HepG2 (cell line): ENCODE measurements at regions not wholly inside any gene's neighbourhood (a gene's known extent, or its start where the extent isn't known, plus 50 kb on each side); places are given as distances from the start of the nearest gene placed in this dataset.

Source experiments
- CBFB ChIP-seq: sonication (generic); formaldehyde crosslinking; IDR thresholded peaks from 2 replicates; pipeline ENCODE4 v1.4.0; 2020; ENCODE audit warnings: missing genetic modification reagents
- EED ChIP-seq: sonication (generic); formaldehyde crosslinking; IDR thresholded peaks from 2 replicates; pipeline ENCODE4 v1.5.0; 2020; ENCODE audit warnings: mild to moderate bottlenecking, missing genetic modification reagents
- EHMT2 ChIP-seq: fragments of 200-600 bp; sonication (generic); IDR thresholded peaks from 2 replicates; pipeline ENCODE4 v1.7.0; 2017; ENCODE audit warnings: antibody characterized with exemption, low read depth, low read length, borderline replicate concordance
- GABPA ChIP-seq, 2 experiments: IDR thresholded peaks; 2 replicates each; pipeline ENCODE4 v1.6.1; 2011 to 2016; ENCODE audit warnings: low read depth in 2 of 2, low read length in 1 of 2, missing biosample characterization in 1 of 2, missing genetic modification characterization in 1 of 2
- GABPB1 ChIP-seq: IDR thresholded peaks from 2 replicates; pipeline ENCODE4 v1.6.1; 2016; ENCODE audit warnings: mild to moderate bottlenecking, missing genetic modification reagents, moderate library complexity, missing compliant biosample characterization
- KIAA2018 ChIP-seq: sonication (generic); formaldehyde crosslinking; IDR thresholded peaks from 2 replicates; pipeline ENCODE4 v1.5.0; 2020; ENCODE audit warnings: mild to moderate bottlenecking, missing genetic modification reagents, borderline replicate concordance
- MIXL1 ChIP-seq: IDR thresholded peaks from 2 replicates; pipeline ENCODE4 v1.6.1; 2016
- RBM39 ChIP-seq: fragments of 200-400 bp; formaldehyde crosslinking; IDR thresholded peaks from one replicate; pipeline ENCODE4 v1.6.1; 2018; ENCODE audit warnings: antibody characterized with exemption, mild to moderate bottlenecking, low read depth, low read length; ENCODE audit not compliant: poor library complexity, severe bottlenecking
- ZBTB39 ChIP-seq: sonication (generic); formaldehyde crosslinking; IDR thresholded peaks from 2 replicates; pipeline ENCODE4 v1.5.0; 2020; ENCODE audit warnings: missing genetic modification reagents
- ZKSCAN8 ChIP-seq: IDR thresholded peaks from 2 replicates; pipeline ENCODE4 v1.6.1; 2016; ENCODE audit warnings: borderline replicate concordance, missing genetic modification reagents, missing compliant biosample characterization
- ZNF337 ChIP-seq: sonication (generic); formaldehyde crosslinking; IDR thresholded peaks from 2 replicates; pipeline ENCODE4 v1.5.1; 2020; ENCODE audit warnings: missing genetic modification reagents, low read depth, mild to moderate bottlenecking, borderline replicate concordance
- ZNF33B ChIP-seq: sonication (generic); formaldehyde crosslinking; IDR thresholded peaks from 2 replicates; pipeline ENCODE4 v1.5.1; 2020; ENCODE audit warnings: mild to moderate bottlenecking, missing genetic modification reagents
- ZNF776 ChIP-seq: sonication (generic); formaldehyde crosslinking; IDR thresholded peaks from 2 replicates; pipeline ENCODE4 v1.4.0; 2020; ENCODE audit warnings: mild to moderate bottlenecking, missing genetic modification reagents
- TF ChIP-seq, protein P1 (sequence below): IDR thresholded peaks from 2 replicates; pipeline ENCODE4 v1.6.1; 2018; ENCODE audit warnings: missing genetic modification reagents, mild to moderate bottlenecking, missing compliant biosample characterization
- TF ChIP-seq, protein P2 (sequence below): sonication (generic); formaldehyde crosslinking; IDR thresholded peaks from 2 replicates; pipeline ENCODE4 v1.4.0; 2020; ENCODE audit warnings: missing genetic modification reagents, borderline replicate concordance

DNA sequence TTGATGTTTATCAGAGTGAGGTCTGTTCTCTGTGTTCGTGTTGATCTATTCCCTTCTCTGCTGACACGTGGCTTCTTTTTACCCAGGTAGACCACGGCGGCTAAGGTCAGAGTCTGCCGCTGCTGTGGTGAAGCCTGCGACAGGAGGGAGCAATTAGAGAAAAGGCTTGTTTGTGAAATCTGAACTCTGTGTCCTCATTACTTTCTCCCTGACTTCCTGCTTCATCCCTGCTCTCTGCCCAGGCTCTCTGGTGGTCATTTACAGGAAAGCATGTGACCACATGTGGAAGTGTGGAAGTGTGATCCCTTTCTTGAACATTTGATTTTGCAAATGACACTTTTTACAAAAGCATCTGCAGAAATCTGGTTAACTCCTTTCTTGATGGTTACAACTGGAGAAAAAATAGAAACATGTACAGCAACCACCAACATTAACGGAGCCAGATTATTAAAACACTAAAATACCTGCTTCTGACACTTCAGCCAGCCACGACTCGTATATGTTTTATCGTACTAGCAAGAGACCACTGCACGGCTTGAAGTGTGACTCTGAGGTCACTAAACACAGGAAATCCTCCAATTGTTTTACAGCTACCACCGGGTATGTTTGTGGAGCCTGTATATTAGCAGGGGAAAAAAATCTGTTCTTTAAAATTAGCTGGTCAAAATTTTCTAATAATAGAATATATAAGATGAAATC, 388.6 kb upstream of the TMPO start (continued):
- TF ChIP-seq, protein P1, sequence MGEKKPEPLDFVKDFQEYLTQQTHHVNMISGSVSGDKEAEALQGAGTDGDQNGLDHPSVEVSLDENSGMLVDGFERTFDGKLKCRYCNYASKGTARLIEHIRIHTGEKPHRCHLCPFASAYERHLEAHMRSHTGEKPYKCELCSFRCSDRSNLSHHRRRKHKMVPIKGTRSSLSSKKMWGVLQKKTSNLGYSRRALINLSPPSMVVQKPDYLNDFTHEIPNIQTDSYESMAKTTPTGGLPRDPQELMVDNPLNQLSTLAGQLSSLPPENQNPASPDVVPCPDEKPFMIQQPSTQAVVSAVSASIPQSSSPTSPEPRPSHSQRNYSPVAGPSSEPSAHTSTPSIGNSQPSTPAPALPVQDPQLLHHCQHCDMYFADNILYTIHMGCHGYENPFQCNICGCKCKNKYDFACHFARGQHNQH (CRISPR knock-in tag), result no peak
- TF ChIP-seq EHMT2, result no peak
- TF ChIP-seq ZNF33B, result no peak
- TF ChIP-seq KIAA2018 (CRISPR knock-in tag), result no peak
- no peak for TF ChIP-seq ZNF337
- TF ChIP-seq ZNF776, result no peak
- TF ChIP-seq, protein P2, sequence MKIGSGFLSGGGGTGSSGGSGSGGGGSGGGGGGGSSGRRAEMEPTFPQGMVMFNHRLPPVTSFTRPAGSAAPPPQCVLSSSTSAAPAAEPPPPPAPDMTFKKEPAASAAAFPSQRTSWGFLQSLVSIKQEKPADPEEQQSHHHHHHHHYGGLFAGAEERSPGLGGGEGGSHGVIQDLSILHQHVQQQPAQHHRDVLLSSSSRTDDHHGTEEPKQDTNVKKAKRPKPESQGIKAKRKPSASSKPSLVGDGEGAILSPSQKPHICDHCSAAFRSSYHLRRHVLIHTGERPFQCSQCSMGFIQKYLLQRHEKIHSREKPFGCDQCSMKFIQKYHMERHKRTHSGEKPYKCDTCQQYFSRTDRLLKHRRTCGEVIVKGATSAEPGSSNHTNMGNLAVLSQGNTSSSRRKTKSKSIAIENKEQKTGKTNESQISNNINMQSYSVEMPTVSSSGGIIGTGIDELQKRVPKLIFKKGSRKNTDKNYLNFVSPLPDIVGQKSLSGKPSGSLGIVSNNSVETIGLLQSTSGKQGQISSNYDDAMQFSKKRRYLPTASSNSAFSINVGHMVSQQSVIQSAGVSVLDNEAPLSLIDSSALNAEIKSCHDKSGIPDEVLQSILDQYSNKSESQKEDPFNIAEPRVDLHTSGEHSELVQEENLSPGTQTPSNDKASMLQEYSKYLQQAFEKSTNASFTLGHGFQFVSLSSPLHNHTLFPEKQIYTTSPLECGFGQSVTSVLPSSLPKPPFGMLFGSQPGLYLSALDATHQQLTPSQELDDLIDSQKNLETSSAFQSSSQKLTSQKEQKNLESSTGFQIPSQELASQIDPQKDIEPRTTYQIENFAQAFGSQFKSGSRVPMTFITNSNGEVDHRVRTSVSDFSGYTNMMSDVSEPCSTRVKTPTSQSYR (CRISPR knock-in tag), result no peak
- no peak for TF ChIP-seq CBFB (CRISPR knock-in tag)
- peak; percentile 80; the same call in 1 of the 2 replicates for TF ChIP-seq MIXL1 (CRISPR knock-in tag)
- no peak for TF ChIP-seq RBM39
- TF ChIP-seq GABPB1, result peak; percentile 47
- no peak for TF ChIP-seq ZKSCAN8 (CRISPR knock-in tag)
- no peak for TF ChIP-seq EED
- no peak for TF ChIP-seq GABPA (IDR thresholded peaks at IDR 0.05; ENCODE audit: low read depth, low read length)
- peak; percentile 71 for TF ChIP-seq GABPA (CRISPR knock-in tag; IDR thresholded peaks at IDR 0.05; ENCODE audit: low read depth)
- no peak for TF ChIP-seq ZBTB39 (CRISPR knock-in tag)
